ENCODE measurements at regions not wholly inside any gene's neighbourhood (a gene's known extent, or its start where the extent isn't known, plus 50 kb on each side); places are given as distances from the start of the nearest gene placed in this dataset.
A peak's percentile ranks its signal among the peaks of the same experiment; 100 is the strongest.

DNA sequence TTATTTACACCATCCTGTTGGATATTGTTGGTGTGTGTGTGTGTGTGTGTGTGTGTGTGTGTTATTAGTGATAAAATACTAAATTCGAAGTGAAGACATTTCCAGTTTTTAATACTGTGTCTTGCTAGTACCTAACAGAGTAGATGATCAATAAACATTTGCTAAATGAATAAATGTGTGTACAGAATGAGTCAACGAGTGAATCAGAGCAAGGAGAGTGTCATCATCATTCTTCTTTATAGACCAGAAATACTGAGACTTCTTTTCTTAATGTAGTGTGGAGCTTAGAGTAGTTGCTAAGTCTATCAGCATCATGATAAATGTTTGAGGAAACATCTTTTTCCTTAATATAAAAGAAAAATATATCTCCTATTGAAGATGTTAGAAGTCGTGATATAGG lies 169.7 kb upstream of the SATB2 start:
- no peak for DNase-seq (ENCODE audit: low read depth)

DNA sequence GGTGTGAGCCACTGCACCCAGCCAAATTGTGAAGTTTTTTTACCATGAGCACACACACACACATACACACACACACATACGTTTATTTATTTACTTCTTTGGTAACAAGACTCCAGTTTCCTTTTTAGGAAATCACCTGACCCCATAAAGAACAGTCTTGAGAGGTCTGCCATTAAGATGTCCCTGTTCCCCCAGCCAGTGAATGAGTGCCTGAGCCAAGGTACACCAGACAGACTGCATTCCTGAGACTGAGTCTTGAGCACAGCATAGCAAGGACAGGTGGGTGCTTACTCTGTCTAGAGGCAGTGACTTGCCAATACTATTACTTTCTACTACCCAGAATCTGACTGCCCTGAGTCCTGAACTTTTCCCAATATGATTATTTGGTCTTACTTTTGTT lies 167.2 kb upstream of the SATB2 start:
- DNase-seq (ENCODE audit: low read depth): no peak

DNA sequence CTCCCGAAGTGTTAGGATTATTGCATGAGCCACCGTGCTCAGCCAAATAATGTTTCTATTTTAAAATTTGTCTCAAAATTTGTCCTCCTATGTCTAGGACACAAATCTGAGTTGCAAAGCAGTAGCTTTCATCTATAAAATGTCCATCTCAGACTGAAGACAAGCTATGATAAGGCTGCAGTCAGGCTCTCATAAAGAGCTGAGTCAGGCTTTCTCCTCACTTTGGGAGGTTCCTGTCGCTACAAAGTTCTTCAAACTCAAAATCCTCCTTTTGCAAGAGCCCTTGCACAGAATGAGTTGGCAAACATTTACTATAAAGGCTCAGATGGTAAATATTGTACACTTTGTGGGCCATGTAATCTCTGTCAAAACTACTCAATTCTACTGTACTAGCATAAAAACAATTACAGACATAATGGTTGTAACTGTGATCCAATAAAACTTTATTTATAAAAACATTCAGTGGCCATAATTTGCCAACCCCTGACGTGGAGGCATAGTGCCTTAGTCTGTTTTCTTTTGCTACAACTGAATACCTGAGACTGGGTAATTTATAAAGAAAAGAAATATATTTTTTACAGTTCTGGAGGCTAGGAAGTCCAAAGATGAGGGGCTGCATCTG lies 154.9 kb upstream of the SATB2 start:
- no peak for DNase-seq (ENCODE audit: low read depth)

DNA sequence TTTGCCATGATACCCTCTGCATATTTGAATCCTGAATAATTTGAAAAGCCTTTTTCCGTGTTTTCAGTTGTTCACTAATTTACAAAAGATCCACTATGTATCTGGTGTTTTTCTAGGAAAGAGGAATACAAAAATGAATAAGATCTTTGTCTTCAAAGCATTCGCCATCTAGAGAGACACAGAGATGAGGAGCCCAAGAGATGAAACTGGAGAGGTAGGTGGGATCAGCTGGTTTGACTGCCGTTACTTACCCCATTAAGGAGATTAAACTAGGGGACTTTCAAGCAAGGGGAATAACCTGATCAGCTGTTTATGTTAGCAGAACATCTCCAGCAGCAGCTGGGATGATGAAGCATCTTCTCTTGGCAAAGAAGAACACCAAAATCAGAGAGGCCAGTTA lies 150.2 kb upstream of the SATB2 start:
- no peak for DNase-seq (ENCODE audit: low read depth)

DNA sequence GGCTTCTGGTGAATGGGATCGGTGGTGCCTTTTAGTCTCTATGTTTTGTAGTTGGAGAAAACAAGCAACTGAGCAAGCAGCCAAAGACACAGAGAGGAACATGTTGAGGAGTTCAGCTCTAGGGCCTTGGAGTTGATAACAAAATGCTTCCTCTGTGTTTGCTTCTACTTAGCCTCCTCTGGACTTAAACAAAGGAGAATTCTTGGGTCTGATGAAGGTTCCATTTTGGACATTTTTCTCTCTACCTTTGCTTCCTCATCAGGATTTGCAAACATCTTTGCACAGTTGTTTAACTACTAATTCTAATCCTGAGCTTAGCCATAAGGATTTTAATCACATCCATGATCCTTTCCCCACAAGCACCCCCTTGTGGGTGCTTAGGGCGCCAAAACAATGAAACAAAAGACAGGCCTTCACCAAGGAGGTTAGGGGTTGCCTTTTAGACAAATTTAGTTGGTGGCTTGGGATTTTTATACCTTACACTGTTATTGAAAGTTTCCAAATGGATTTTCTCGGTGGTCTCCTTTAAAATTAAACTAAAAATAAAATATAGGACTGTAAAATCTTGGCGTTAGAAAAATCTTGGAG lies 148.5 kb upstream of the SATB2 start:
- DNase-seq (ENCODE audit: low read depth): peak; percentile 4

DNA sequence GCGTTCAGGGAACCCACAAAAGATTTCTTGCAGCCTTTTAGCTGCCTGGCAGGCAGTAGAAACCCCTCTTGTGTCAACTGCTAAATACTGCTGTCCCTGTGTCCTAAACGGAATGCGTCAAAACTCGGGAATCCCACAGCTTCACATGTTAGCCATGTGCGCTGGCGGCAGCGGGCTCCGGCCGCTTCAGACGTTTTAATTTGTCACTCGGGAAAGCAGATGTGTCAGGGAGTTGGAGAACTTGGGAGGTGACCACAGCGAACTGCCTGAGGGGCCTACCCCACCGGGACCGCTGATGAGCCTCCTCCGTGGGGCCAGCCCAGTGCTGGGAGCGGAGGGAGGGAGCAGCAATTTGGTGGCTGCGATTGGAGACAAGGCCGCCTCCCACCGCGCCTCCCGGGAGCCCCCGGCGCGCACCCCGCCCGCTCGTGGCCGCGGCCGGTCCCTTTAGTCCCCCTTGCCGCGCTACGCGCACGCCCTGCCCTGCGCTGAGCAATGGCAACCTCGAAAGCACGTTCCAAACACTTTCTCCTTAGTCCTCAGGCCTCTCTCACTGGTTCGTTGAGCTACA lies 146.1 kb upstream of the SATB2 start:
- DNase-seq (ENCODE audit: low read depth): peak; percentile 81

DNA sequence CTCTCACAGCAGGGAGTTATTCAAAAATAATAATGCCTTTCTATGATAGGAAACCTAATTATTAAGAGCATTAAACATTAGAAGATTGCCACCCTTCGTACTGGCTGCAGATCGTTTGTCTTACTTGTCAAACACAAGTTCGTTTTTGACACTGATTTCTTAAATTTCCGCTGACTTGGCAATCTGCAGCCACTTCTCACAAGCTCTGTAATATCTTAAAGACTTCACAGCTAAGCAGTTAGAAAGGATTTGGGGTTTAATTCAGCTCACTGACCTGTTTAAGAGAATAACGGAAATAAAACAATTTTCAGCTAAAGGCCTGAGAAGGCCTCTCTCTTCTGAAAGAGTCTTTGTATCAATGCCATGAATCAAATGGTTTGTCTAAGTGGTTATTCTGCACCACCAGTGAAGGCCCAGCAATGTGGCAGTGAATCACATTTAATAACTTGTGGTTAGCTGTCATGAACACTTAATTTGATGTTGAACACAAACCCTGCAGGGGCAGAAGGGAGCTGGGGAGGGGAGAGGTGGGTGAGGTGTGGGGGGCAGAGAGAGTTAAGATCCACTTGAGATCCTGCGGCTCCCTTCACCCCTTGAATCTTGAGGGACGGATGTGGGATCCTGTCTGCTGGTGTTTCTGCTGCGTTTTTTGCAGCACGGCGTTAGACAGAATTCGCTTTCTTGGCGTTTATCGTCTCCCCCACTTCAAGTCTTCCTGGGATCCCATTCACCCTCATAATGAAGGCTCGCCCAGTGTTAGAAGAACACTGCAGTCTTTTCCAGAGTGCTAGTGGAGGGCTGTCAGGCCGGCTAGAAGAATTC lies 145.4 kb upstream of the SATB2 start:
- peak; percentile 55 for DNase-seq (ENCODE audit: low read depth)

DNA sequence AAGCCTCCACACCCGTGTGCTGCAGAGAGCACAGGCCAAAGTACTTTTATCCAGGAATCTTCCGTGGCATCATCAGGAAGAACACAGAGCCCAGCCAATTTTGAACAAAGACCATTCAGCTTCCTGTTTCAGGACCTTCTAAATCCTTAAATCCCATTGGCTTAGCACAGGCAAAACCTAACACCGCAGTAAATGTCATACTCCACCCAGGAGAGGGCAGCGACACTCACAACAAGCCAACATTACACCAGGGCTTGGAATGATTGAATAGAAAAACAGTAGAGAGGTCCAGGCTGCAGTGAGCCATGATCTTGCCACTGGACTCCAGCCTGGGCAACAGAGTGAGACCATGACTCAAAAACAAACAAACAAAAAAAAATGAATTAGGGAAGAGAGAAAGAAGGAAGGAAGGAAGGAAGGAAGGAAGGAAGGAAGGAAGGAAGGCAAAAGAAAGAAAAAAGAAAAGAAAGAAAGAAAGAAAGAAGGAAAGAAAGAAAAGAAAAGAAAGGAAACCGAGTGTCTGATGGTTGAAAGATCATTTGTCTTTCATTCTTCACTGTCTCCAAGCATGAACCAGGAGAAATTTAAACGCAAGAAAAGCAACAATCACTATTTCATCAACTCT lies 144.6 kb upstream of the SATB2 start:
- DNase-seq (ENCODE audit: low read depth): peak; percentile 26

DNA sequence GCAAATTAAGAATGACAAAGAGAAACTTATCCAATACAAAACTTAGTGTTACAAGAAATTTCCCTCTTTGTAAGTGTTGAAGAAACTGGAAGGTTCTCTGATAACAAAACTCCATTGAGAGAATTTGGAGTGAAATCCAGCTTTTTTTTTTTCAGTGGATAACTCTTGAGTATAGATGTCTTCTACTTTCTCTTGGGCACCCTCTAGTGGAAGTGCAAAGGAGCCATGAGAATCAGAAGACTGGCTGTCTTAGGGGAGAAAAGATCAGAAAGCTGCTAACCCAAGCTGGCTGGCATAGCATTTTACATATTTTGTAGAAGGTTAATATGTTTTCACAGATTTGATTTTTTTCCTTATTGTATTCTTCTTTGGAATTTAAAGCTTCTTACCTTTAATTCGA lies 138.8 kb upstream of the SATB2 start:
- DNase-seq (ENCODE audit: low read depth): peak; percentile 28

DNA sequence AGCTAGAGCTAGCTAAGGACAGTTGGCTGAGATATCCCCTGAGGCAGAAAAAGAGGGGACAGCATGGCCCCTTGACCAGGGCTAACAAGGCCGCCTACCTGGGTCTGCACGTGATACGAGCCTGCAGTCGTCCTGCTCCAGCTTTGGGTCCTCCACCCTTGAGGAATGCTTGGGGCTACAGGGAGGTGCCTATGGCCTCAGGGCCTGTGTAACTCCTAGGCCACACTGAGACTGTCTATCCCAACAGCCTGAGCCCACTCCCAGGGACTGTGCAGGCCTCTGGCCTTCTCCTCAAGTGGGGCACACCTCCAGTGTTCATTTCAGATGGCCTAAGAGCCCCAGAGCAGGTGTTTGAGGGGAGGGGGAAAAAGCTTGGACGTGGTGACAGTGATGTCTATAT lies 136.7 kb upstream of the SATB2 start:
- no peak for DNase-seq (ENCODE audit: low read depth)

DNA sequence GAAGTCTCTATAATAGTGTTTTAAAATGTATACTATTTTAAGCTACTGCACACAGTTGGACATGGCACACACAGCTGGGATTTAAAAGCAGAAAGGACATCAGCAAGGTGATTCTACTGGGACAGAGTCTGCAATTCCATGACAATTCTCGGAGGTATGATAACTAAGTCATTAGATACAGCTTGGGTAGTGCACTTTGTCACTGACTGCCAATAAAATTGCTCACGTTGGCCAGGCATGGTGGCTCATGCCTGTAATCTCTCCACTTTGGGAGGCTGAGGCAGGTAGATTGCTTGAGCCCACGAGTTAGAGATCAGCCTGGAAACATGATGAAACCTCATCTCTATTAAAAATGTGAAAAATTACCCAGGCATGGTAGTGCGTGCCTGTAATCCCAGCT lies 134.1 kb upstream of the SATB2 start:
- no peak for DNase-seq (ENCODE audit: low read depth)

DNA sequence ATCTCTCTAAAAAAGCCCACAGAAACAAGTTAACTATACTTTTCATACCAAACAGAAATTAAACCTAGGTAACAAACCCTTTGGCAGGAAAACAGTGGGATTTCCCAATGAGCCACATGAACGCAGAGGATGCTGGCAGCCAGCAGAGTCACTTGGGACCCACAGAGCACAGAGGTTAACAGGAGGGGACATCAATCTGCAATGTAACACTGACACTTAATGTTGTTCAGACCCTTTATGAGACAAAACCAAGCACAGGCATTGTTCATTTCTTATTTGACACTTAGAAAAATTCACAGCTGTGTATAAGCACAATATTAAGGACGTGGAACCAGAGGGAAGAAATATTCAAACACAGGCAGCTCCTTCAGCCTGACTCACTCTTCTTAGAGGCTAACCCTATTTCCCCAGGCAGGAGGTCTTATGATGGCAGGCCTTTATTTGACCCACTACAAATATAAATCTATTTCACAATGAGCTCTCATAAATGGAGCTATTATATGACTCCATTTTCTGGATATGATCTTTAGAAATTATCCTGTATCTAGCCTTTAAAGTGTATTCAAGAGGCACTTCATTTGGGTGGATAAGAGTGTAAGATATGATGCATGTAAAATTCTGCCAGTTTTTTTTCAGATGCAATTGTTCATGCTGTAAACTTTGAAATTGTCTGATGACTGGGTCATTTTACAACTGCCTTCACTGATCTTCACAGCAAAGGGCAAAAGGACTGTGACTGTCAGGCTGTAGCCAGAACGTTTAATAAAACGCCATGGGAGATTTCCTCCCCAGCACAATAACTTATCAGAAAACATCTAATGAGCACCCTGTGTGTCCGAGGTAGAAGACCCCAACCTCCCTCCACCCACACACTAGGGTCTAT lies 132.8 kb upstream of the SATB2 start:
- DNase-seq (ENCODE audit: low read depth): no peak

DNA sequence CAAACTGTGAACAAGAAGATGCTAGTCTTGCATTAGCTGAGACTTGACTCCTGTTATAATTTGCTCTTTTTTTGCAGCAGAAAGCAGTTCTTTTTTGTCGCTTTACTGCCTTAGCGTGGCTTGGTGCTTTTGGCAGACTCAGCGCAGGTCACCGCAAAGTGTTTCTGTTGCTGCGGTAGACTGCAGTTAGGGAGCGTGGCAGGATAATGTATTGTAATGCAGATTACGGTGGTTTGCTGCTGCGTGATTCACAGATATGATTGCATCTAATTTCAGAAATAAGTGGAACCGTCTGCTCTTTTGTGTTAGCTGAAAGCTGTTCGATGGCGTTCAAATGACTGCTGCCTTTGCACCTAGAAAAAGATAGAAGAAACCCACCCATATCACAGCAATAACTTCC lies 131.6 kb upstream of the SATB2 start:
- DNase-seq (ENCODE audit: low read depth): no peak

DNA sequence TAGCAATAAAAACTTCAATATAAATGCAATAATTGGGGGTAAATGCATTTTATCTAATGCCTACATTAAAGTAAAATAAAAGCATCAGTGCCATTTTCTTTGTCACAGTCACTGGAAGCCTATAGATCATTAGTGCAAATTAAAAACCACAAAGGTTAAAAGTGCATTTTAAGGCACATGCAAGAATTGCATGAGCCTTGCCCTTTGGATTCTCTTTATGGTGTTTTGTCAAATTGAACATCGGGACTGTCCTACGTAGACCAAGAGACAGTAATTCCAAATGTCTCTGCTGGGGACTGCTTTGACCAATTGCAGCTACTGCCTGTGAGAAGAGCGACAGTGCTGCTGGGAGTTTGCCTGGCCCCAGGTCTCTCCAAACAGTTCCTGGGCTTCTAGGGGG lies 130.3 kb upstream of the SATB2 start:
- DNase-seq (ENCODE audit: low read depth): no peak

DNA sequence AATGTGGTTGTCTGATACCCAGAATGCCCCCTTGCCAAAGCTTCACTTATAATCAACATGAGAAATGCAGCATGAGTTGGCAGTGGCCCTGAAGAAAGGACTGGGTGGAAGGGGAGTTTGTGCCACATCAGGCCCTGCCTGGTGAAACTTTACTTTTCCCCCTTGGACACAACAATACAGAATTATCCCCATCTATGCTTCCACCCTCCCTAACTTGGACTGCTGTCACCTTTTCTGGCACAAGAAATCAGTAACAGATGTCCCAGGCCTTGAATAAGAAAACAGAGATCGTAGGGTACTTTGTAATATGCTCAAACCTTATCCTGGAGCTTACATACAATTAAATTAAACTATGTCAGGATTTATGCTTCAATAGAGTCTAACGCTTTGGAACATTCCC lies 128.9 kb upstream of the SATB2 start:
- no peak for DNase-seq (ENCODE audit: low read depth)

DNA sequence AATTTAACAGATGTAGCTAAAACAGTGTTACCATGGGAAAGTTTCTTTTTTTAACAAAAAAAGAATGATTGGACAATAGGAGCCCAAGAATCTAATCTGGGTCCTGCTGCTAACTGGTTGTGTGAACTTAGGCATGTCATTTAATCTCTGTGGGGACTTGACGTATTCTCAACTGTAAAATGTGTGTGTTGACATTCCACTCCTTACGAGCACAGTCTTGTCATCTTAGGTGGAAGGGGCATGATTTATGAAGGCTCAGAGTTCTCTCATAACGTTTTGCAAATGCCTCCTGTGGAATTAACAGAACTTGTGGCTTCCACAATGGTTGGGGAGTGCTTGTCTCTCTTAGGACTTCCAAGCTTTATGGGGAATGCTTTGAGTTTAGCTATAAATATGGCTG lies 125.9 kb upstream of the SATB2 start:
- DNase-seq (ENCODE audit: low read depth): no peak

DNA sequence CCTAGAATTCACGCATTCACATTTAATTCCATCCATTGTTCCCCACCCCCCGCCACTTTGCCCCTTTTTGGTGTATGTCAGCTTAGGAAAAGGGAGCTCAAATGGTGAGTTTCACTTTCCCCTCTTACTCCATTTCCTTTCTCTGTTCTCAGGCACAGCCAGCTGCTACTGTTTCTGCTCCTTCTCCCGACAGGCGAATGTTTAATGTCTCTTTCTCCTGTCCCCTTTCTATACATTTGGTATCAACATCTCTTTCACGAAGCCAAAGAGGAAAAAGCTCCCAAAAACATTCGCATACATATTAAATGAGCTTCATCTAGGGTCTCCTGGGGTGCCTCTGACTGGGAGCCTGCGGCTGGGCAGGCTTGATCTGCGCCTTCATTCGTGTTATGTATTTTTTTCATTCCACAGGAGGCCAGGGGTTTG lies 124.2 kb upstream of the SATB2 start:
- peak; percentile 33 for DNase-seq (ENCODE audit: low read depth)

DNA sequence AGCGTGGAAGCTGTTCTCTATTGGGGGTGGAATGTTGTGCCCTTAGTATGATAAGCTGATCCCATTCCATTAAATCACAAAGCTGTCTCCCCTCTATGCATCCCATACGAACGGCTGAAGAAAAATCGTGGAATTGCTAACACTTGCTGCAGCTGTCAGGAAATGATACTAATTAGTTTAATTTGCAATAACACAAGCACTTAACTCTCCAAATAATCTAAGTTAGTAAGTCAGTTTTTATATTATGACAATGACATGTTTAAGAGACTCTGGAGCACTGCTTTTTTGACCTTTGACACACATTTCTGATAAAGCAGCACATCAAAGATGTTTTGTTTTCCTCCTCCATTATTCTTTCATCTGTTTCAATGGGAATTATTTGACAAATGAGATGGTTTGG lies 123.7 kb upstream of the SATB2 start:
- no peak for DNase-seq (ENCODE audit: low read depth)

DNA sequence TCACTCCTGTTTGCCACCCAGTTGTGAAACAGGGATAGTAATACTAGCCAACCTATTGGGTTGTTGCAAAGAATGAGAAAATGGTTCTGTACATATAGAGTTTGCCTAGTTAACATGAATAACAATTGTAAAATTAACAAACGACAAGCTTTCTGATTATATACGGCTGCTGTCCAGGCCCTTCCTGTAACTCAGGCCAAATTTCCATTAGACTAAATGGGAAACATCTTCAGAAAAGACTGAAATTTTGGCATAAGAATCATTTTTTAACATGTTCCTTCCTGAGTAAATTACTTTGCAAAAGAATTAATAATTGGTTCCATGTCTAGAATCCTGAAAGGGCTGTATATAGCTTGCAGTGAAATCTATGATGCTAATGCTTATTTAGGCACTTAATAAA lies 117.7 kb upstream of the SATB2 start:
- DNase-seq (ENCODE audit: low read depth): no peak

DNA sequence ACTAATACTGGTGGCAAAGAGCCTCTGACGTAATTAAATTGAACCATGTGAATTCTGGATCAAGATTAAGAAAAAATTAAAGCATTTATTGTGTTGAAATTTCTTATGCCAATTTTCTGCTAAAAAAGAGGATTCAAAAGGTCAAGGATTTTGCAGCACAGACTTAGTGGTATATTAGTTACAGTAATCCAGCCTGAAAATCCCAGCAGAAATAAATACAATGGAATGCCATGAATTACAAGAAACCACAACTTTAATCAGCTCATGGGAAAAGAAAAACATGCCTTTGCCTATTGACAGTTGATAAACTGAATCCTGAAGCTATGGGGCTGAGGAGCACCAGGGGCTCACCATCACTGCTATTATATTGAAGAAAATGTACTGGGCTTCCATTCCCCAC lies 114.8 kb upstream of the SATB2 start:
- no peak for DNase-seq (ENCODE audit: low read depth)

DNA sequence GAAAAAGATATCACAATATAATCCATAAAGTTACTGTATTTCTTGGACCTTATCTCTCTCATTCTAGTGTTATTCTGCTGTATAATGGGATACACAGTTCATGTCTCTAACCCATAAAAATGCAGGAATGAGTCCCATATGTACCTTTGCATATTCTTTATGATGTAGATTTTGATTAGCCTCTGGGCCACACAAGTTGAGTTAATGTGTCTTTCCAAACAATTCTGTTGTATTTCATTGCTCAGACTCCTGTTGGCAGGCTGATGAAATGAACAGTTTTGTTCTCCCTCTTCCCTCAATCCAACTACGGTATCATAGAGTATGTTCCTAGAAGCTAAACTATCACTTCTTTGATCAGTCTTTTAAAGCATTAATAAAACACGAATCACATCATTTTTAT lies 113.2 kb upstream of the SATB2 start:
- no peak for DNase-seq (ENCODE audit: low read depth)

DNA sequence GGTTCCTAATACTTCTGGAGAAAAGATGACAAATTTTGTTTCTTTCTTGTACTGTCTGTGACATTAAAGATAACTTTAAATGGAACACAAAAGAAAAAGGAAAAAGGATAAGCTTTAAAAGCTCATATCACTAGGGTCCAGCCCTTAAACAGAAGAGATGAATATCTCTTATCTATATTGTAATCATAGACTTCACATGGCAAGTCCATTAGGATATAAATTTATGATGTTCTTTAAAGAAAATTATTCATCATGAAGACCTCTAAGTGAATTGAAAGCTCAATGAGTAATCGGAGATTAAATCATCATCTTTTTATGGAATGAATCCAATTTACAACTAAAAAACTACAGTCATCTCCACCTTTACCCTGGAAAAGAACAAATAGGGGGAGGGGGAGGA lies 111.6 kb upstream of the SATB2 start:
- DNase-seq (ENCODE audit: low read depth): no peak
